HG03196 (cell line): ENCODE measurements at regions not wholly inside any gene's neighbourhood (a gene's known extent, or its start where the extent isn't known, plus 50 kb on each side); places are given as distances from the start of the nearest gene placed in this dataset.
"Not testable (repeated sequence)": the region's sequence is repeated elsewhere in the genome, so short reads cannot be mapped to it uniquely, and the experiment has no call there.

Source experiments
- ATAC-seq: cut with Tn5 transposase; IDR thresholded peaks from one replicate; pipeline ENCODE4 v1.9.1; 2021; ENCODE audit not compliant: unreplicated experiment

DNA sequence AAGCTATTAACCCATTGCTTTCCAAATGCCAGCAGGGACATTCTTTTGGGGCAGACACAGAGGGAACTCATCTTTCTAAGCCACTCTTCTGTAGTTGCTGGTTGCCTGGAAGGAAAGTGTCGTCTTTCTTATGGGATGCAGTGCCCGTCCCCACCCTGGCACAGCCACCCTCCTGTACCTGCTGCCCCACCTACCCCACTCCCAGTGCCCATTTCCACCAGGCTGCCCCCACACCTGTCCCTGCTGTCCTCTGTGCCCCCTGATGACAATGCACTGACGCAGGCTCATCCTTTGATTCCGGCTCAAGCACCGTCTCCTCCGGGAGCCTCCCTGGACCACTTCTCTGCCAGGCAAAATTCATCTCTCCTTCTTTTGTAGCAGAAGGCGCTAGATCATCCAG is 190.4 kb upstream of the CDH5 start:
- ATAC-seq = no peak

DNA sequence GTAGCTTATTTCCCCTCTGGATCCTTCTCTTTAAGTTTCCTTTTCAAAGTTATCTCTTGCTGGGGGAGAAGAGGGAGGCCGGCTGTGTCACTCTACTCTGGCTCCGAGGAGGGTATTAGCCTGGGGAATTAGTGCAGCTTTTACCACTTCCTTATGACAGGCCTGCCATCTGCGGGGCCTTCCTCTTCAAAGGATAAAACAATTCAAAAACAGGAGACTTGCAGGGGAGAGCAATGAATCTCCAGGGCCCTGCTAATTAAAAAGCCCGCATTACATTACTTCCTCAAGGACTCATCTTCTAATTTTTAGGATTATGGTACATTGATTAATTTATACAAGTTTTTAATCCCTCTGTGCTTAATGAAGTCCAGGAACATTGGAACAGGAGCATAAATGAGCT is 190.9 kb upstream of the CDH5 start:
- no peak for ATAC-seq

DNA sequence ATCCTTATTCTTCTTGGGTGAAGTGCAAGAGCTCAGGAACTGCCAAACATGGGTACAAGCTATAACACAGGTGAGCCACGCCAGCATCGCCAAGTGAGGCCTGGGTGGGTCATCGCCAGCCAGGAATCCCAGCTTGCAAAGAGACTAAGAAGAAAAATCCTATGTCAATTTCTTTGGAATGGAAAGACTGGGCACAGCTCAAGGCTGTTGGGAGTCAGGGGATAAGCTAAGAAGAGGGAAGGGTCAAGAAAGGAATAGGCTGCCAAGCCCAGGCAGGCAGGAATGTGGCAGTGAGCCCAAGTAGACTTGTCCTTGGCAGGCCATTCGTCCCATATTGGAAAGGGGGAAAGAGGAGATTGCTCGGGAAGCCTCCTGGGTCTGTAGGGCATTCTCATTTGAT is 191.4 kb upstream of the CDH5 start:
- ATAC-seq = no peak

DNA sequence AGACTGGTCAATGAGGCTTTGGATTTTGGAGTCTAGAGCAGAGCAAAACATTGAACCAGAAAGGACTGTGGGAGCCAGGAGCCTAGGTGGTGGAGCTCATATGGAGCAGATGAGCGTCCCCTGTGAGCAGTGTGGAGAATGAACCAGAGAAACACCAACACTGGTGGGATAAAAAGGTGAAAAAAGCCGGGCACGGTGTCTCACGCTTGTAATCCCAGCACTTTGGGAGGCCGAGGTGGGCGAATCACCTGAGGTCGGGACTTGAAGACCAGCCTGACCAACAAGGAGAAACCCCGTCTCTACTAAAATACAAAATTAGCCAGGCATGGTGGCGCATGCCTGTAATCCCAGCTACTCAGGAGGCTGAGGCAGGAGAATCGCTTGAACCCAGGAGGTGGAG is 192.7 kb upstream of the CDH5 start:
- ATAC-seq = not testable (repeated sequence)

DNA sequence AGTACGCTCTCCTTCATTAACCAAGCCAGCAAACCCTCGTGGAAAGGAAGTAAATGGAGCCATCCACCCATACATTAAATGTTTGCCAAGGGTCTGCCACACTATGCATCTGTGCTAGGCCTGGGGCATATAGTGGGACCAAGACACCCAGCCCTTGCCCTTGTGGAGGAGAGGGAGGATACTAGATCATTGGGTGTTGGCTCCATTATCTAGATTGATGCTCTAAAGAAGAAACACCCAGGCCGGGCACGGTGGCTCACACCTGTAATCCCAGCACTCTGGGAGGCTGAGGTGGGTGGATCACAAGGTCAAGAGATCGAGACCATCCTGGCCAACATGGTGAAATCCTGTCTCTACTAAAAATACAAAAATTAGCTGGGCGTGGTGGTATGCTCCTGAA is 193.3 kb upstream of the CDH5 start:
- not testable (repeated sequence) for ATAC-seq

DNA sequence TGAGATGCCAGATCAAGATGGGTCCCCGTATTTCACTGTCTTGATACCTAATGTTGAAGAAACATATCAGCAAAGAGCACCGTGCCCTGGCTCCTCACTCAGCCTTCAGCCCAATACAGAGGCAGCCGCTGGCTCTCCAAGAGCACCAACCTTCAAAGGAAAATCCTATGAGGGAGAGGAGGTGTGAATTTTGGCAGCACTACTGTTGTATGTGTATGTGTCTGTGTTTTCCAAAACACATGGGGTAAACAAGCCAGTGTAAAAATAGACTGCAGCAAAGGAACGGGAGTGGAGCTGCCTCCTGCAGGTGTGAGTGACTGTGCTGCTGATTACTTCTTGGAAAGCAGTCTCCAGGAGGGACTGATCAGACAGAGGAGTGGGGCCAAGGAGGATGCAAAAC is 194.0 kb upstream of the CDH5 start:
- ATAC-seq = no peak

DNA sequence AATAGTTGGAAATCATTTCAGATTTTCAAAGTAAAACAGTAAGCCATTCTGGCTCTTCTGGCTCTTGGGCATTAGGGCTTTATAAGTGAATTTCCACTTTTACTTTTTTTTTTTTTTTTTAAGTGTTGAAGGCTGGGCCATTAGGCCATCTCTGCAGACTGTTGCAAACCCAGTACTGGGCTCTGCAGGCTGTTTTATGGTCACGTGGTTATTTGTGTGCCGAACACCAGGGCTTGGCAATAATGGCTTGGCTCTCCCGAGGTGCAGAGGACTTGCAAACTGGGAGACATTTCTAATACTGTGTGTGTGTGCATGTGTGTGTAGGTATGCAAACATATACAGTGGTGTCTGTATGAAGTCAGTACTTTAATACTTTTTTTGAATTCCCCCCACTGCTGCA is 194.9 kb upstream of the CDH5 start:
- no peak for ATAC-seq

DNA sequence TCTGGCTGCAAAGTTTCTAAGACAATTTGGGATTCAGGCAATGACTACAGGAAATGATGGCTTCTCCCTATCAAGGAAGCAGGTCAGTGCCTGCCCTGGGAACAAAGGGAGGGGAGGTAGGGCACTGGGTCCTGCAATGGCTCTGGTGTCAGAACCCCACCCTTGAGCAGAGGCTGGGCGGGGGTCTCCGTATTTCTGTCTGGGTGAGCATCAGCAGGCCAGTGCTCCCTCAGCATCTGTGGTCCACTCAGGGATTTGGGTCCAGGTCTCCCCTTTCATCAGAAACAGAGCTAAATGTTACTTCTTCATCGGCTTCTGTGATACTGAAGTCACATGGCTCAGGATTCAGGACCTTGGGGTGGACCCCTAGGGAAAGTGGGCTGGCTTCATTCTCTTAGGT is 195.5 kb upstream of the CDH5 start:
- ATAC-seq = no peak

DNA sequence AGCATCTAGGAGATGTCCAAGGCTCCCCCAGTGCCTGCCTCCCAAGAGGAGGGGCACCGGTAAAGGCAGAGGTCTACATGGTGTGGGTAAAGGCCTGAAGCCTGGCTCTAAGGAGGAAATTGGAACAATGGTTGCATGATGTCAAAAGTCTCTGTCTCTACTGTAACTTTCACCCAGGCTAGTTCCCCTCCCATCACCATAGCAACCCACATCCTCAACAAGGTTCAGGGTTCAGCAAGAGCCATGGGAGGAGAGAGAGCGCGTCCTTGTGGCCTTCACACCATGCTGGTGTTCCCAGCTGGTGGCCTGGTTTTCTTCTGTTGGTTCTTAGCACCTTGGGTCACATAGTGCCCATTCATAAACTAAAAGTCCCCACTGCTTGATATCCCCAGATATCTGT is 196.7 kb upstream of the CDH5 start:
- ATAC-seq = no peak

DNA sequence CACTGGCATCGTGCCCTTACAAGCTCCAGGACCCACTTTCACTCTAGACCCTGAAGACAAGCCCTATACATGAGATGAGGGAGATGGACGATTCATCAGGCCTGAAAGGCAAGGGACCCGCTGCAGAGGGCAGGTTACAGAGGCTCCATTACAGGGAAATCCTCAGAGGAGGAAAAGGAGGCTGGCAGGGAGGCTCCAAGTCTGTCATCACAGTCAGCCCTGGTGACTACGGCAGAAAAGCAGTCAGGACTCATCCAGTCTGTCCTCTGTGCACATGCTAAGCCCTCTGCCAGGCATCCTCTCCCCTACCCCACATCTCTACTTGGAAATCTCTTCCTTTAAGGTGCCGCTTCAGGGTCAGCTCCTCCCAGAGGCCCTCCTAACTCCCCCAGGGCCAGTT is 197.7 kb upstream of the CDH5 start:
- no peak for ATAC-seq

DNA sequence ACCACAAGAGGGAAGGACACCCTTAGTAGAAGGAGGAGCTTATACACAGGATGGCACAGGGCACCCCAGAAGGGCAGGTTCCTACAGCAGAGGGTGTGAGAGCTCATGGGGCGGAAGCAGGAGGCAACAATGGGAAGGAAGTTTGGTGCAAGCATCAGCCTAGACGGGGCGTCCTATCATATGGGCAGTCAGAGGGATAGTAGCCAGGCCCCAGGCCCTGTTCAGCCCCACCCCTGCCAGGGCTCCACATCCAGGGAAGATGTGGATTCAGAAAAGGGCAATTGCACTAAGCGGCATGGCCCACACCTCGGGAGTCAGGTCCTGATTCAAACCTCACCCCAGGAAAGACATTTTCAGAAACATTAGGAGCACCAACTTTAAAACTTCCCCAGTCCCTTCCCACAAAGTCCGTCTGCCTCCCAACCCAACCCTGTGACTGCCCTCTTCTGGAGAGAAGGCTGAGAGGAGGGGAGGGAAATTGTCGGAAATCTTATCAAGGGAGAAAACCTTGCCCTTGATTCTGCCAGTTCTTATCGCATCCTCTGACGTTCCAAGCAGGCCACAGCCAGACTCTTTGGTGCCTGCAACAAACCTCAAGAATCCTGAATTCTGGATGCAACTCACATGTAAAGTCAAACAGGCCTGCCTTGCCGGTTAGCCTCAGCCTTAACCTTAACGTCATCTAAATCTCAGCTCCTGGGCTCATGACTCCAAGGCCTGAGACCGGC is 198.8 kb upstream of the CDH5 start:
- ATAC-seq = no peak

DNA sequence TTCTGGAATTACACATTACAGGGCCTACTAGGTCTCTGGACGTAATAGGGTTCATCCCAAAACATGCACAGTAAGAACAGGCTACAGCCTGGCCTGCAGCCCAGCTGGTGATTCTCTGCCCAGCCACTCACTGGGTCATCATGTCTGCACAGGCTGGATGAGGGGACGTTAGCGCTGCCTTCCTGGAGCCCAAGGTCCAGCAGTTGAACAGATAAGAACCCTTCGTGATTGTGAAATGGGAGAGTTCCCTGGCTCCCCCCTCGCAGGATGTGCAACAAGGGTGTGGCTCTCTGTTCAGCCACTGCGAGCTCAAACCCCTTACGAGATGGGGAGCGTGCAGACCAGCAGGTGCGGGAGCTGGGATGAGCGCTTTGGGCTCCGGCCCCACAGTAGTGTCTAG is 200.0 kb upstream of the CDH5 start:
- ATAC-seq = no peak

DNA sequence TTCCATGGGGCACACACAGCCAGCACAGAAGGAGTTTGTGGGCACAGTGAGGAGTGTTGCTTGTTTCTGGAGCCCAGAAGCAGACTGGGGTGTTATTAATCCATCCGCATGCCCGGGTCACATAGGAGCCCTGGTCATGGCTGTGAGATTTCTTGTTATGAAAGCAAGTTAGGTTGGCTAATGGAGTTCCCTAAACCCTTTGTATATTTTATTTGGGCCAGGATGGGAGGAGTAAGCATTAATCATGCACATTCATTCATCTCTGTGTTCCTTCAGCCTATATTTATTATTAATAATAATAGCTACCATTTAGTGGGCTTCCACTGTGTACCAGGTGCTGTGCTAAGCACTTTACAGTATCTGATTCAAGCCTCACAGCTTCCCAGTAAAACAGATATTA is 200.6 kb upstream of the CDH5 start:
- no peak for ATAC-seq

DNA sequence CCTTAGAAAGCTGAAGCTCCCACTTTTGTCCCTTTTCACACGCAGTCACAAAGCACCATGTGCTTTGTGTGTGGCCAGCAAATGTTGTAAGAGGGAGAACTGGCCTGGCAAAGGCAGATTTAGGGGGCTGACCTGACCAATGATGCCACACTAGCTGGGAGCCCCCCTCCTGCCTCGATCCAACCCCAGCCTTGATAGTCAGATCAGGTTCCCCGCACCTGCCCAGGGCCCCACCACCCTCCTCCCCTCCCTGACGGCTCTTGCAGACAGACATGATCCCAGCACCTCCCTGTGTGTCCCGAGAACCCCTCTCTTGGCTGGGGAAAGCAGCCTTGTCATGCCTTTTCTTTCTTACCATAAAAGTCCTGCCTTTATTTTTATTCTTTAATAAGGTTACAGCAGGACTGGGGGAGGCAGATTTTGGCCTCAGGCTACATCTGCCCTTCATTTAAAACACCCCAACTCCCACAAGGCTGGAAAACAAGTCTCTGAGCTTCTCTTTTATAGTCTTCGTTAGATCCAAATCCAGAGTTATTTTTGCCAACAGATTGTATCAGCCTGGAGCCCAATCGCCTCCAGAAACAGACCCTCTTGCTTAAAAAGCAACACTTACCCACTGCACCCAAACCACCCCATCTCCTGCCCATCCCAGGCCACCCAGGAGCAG is 201.8 kb upstream of the CDH5 start:
- ATAC-seq = no peak

DNA sequence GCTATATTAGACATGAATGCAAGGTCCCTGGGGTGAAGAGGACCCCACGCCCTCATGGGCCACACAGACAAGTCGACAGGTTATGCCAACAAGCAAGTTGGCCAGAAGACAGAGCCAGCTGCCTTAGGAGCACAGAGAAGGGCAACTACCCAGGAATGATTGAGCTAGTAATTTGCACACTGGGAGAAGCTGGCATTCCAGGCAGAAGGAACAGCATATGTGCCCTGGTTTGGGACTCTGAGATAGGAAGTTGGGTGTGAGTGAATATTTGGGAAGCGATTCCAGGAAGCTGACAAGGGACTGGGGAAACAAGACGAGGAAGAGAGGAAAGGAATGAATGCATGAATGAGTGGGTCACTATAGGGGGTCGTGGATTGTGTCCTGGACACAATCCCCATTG is 203.7 kb upstream of the CDH5 start:
- ATAC-seq = no peak

DNA sequence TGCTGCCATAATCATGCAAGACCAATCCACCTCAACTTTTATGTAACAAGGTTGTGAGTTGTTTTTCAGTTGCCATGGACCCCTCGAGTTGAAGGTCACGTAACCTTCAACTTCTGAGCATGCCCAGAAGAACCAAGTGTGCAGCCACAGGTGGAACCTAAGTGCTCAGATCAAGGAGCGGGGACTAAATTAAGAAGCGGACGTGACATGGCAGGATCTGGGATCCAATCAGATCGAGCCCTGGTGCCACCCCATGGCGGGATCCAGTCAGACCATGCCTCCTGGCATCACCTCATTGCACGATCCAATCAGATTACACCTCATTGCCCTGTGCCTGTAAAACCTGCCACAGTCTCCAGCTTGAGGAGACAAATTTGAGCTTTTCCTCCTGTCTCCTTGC is 204.5 kb upstream of the CDH5 start:
- ATAC-seq = no peak

DNA sequence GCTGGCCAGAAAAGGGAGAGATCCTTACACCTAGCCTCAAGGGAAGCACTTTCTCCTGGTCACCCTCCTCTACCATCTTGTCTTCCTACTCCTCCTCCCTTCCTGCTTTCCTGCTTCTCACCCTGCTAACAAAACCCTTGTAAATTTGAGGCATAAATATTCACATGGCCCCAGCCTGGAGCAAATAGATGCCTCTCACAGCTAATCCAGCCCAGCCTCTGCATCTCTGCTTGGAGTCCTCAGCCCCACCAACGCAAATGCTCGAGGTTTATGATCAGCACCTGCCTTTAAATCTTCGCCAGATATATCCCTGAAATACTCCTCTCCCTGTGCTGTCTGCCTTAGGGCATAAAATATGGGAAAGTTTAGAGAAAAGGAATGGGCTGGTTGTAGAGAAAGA is 205.2 kb upstream of the CDH5 start:
- ATAC-seq = no peak

DNA sequence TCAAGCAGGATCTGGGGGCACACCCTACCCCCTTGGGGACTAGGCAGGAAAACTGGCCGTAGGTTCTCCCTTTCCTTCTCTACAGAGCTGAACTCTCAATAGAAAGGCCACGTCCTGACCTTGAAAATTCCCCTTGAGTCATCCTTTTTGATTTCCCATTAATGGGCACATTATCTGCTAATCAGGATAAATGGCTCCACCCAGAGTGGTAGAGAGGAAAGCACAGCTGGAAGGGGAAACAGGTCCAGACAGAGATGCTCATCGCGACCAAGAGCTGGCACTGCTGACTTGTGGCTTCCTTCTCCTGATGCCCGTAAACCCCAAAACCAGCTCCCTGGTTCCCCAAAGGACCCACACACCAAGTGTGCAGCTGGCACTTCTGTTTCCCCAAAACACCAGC is 206.5 kb upstream of the CDH5 start:
- no peak for ATAC-seq

DNA sequence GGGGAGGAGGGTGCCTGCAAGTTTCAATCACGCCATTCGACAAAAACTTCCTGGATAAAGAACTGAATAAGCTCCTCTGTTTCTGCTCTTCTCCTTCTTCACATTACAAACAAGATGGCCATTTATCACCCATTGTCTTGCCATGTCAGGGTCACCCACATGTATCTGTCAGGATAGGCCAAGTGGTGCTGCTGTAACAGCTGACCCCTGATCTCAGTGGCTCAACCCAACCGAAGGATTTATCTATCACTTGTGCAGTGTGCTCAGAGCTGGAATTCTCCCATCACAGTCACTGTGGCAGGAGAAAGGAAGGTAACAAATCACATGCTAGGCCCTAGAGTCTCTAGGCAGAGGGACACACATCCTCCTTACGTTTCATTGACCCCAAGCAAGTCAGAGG is 210.0 kb upstream of the CDH5 start:
- ATAC-seq = no peak

DNA sequence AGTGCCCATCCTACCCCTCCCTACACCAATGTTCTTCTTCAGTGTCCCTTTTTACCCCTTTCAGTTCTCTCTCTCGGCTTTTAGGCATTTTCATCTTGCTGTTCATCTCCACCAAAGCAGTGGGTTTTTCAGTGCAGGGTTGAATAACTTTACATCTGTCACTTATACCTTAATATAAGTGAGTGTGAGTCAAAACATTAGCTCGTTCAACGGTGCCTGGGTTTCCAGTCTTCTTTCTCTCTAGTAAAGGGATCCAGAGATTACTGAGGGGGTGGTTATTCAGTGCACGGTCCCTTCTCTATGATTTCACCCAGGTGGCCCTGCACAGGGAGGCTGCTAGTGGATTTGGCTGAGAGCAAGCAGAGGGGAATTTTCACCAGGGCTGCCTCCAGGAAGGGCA is 210.6 kb upstream of the CDH5 start:
- no peak for ATAC-seq

DNA sequence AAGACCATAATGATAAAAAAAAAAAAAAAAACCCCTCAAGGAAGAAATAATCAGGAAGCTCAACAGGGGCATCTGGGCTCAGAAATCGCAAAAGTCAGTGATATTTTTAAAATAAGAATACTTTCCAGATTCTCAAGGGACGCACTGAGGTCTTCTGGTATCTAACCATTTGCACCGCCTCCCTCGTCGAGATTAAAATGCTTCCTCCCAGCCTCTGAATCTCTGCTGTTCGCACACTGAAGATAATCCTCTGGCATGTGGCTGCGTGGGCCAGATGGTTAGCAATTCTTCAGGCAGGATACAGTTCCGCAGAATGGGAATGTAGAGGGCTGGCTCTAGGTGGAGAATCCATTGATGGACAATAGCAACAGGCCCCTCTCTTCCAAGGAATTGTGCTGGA is 211.7 kb upstream of the CDH5 start:
- ATAC-seq = no peak

DNA sequence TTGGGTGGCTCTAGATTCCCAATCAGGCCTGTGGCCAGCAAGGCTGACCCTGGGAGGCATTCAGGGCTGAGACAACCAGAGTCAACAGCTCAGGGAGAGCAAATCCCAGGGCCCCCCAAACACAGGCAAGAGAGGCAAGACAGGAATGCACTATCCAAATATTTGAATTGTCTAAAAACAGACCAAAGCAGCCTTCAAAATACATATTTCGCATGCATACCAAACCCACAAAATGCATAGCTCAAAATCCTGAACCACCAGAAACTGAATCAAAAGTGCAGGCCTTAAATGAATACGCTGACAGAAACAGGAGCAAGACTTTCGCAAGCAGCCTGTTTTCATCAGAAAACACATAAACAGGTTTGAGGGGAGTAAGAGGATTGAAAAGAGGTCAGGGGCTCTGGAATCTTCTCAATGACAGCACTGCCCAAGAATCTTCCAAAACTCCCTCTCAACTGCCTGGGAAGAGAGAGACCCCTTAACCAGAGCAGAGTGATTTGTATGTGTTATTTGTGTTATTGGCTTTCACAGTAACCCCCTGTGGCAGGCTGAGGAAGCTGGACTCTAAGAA is 213.6 kb upstream of the CDH5 start:
- no peak for ATAC-seq

DNA sequence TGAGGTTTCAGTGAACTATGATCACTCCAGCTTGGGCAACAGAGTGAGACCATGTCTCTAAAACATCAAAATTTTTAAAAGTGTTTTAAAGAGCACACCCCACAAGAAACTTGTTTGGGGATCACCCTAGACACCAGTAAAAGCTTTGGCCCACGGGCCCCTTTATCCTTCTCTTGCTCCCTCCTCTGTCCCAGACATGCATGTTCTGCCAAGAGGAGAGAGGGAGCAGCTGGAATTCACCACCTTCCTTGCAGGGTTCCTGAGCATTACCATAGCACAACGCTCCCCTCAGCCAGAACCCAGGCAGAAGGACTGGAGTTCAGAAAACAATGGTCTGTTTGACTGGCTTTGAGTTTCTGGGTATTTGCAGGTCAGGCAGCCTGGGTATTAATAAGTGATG is 214.3 kb upstream of the CDH5 start:
- no peak for ATAC-seq
